GM04503 (cell line): ENCODE measurements at regions not wholly inside any gene's neighbourhood (a gene's known extent, or its start where the extent isn't known, plus 50 kb on each side); places are given as distances from the start of the nearest gene placed in this dataset.

Source experiments
- DNase-seq: peaks from one replicate; pipeline ENCODE4 v3.0.0-alpha.2; 2012; ENCODE audit warnings: low read depth

GRCh38 chr2:221818616-221819320 lies 246.7 kb upstream of the EPHA4 start:
- DNase-seq = no peak

DNA sequence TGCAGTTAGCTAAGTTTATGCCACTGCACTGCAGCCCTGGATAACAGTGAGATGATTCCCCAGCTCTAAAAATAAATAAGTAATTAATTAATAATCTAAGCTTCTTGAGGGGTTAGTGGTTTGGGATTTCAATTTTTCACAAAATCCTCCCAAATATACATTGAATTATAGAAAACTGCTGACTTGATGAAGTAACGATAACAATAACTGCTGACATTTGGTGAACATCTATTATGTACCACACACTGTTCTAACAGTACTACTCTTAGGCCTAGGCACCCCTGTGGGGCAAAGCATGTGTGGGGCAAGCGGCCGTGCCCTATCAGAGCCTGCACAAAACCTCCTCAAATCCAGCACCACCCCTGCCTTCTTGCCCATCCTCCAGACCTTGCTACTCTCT lies 245.8 kb upstream of the EPHA4 start:
- no peak for DNase-seq

GRCh38 chr2:221817052-221817451 lies 244.9 kb upstream of the EPHA4 start:
- DNase-seq = no peak

GRCh38 chr2:221816566-221816965 lies 244.5 kb upstream of the EPHA4 start:
- DNase-seq = no peak

DNA sequence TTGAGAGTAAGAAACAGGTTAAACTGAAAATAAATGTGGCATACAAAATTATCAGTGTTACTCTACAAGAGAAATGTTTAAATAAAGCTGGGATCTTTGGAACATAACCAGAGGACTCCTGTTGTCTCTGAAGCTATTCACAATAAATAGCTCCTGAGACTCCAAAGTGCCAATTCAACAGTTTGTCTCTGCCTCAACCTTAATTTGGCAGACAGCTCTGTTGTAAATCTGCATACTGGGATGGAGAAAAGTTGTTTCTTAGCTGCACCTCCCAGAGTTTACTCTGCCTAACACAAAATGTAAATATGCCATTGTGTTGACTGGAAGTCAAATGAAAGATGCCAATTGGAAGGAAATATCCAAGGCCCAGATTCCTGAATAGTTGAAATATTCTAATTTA lies 238.5 kb upstream of the EPHA4 start:
- no peak for DNase-seq

DNA sequence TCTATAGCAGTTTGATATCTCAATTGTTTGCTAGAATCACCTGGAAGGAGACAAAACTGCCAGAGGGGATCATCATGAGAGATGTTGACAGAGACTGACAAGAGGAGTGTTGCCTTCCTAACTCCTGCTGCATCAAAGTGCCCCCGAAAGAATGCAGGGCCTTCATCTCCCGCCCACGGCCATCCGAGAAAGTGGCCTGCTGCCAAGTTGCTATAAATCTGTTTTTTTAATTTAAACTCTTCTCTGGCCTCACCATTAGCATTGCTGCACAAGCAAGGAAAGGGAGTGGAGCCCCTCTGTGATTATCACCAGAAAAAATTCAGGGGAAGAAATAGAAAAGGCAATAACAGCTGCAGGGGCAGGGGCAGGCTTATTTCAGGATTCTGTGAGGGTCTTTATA lies 238.1 kb upstream of the EPHA4 start:
- no peak for DNase-seq

DNA sequence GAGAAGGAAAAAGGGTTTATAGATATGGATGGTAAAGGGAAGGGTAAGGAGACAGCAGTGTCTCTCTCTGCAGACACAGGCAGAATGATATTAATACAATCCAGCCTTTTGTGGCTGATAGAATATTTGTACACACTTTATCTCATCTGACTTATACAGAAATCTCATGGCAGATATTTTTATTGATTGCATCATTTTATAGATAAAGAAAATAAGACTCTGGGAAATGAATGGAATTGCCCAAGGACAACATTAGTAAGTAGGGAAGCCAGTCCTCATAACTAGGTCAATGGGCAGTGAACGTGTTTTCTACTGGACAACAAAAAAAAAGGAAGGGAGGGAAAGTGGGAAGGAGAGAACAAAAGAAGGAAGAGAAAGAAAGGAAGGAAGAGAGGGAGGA lies 236.4 kb upstream of the EPHA4 start:
- no peak for DNase-seq

DNA sequence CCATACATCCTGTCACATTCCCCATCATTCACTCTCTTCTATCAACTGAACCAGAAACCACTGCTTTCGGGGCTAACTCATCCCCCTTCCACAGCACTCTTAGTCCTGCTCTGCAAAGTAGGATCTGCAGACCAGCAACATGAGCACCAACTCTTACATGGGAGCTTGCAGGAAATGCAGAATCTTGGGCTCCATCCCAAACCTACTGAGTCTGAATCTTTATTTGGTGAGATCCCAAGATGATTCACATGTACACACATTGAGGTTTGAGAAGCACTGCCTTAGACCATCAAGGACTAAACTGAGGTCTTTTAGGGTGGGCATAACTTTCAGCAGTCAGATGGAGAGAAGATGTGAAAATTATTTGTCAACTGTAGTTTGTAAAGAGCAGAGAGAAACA lies 235.6 kb upstream of the EPHA4 start:
- DNase-seq = no peak

- no peak for DNase-seq
Observed at GRCh38 chr2:221802089-221802488, 230.0 kb upstream of the EPHA4 start.

- no peak for DNase-seq
Observed at GRCh38 chr2:221792971-221793521, 220.9 kb upstream of the EPHA4 start.

DNA sequence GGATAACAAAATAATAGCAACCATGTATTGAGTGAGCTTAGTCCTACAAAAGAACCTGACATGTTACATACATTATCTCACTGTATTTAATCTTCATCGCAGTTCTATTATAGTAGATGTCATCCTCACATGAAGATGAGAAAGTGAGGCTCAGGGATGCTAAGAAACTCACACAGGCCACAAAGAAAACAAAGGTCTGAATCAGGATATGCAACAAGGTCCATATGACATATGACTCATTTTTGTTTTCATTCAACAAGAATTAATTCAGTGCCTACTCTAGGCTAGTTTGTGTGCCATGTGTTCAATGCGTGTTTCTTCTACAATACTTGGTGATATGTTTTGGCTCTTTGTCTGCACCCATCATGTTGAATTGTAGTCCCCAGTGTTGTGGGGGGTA lies 219.7 kb upstream of the EPHA4 start:
- no peak for DNase-seq

- no peak for DNase-seq
Observed at GRCh38 chr2:221787561-221787960, 215.5 kb upstream of the EPHA4 start.

- no peak for DNase-seq
Observed at GRCh38 chr2:221786297-221786926, 214.3 kb upstream of the EPHA4 start.

GRCh38 chr2:221780281-221780688 lies 208.2 kb upstream of the EPHA4 start:
- no peak for DNase-seq

- DNase-seq = peak; percentile 30
Observed at GRCh38 chr2:221779614-221780067, 207.5 kb upstream of the EPHA4 start.

- DNase-seq = no peak
Observed at GRCh38 chr2:221778025-221778424, 205.9 kb upstream of the EPHA4 start.

- DNase-seq = no peak
Observed at GRCh38 chr2:221777119-221777518, 205.0 kb upstream of the EPHA4 start.

GRCh38 chr2:221775096-221775495 lies 203.0 kb upstream of the EPHA4 start:
- no peak for DNase-seq

- no peak for DNase-seq
Observed at GRCh38 chr2:221774136-221774535, 202.0 kb upstream of the EPHA4 start.

DNA sequence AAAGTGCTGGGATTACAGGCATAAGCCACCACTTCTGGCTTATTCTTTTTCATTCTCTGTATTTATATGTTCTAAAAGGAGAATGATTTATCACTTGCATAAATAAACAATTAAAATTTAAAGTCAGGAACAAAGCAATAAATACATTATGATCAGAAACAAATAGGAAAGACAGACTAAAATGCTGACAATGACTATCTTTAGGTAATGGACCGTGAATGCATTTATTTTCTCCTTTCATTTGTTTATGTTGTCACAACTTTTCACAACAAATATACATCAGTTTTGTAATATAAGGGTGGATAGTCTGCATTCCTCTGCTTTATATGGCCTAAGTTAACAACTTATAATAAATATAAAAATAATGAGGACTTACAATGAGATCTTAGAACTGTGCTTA lies 199.2 kb upstream of the EPHA4 start:
- no peak for DNase-seq

DNA sequence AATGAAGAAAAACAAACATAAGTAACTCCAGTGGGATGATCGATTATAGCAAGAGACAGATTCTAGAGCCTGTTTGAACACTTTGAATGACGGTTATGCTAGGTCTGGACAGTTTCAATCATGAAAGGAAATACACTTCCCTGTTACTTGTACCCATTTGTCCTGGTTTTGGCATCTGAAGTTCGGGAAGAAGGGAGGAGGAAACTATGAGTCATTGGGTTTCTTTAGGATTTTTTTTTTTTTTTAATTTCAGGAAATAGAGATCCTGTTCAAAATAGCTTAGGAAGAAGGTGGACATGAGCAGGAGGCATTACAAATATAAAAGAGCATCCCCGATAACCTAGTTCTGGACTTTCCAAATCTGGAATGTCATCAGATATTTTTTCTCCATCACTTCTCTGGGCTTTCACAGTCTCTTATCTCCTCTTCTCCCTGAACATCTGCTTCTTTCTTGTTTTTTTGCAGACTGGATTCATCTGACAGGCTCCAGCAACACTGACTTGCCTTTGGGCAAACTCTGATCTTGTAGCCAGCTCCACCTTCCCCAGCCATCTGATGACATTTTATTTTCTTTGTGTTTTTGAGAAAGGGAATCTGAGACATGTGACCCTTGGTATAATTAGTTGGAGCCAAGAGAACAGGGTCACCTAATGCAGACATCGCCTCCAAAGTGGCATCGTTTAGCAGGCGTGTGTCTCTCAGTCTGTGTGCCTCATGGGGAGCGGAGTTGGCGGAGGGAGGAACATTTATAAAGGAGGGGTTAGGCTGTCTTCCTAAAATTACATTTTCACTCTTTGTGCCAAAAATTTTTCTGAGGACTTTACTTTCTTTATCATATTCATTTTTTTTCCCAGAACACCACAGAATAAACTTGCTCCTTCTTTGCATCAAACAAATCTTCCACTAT lies 195.3 kb upstream of the EPHA4 start:
- DNase-seq = no peak

- DNase-seq = no peak
Observed at GRCh38 chr2:221762496-221762895, 190.4 kb upstream of the EPHA4 start.

GRCh38 chr2:221761260-221761659 lies 189.2 kb upstream of the EPHA4 start:
- DNase-seq = no peak
